ENCODE measurements at regions not wholly inside any gene's neighbourhood (a gene's known extent, or its start where the extent isn't known, plus 50 kb on each side); places are given as distances from the start of the nearest gene placed in this dataset.

DNA sequence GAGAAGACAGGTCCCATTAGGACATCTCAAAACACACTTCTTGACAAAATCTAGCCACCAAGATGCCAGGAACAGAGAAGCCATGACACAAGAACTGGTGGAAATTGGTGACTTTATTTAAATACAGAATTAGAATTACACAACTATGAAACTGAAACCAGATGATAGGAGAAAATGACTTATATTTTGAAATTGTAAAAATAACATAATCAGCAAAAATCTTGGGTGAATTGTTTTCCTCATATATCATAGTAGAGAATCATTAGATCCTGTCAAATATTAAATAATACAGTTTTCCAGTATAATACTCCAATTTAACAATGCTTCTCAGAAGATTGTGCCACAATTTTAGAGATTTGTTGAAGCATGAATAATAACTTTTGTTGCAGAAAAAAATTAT, 81.5 kb upstream of the MROH9 start:
- no peak for TF ChIP-seq POLR2AphosphoS5 (IDR thresholded peaks at IDR 0.05)
- TF ChIP-seq, protein P1, sequence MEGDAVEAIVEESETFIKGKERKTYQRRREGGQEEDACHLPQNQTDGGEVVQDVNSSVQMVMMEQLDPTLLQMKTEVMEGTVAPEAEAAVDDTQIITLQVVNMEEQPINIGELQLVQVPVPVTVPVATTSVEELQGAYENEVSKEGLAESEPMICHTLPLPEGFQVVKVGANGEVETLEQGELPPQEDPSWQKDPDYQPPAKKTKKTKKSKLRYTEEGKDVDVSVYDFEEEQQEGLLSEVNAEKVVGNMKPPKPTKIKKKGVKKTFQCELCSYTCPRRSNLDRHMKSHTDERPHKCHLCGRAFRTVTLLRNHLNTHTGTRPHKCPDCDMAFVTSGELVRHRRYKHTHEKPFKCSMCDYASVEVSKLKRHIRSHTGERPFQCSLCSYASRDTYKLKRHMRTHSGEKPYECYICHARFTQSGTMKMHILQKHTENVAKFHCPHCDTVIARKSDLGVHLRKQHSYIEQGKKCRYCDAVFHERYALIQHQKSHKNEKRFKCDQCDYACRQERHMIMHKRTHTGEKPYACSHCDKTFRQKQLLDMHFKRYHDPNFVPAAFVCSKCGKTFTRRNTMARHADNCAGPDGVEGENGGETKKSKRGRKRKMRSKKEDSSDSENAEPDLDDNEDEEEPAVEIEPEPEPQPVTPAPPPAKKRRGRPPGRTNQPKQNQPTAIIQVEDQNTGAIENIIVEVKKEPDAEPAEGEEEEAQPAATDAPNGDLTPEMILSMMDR (IDR thresholded peaks at IDR 0.05): no peak
